GM23338 (cell line): ENCODE measurements at regions not wholly inside any gene's neighbourhood (a gene's known extent, or its start where the extent isn't known, plus 50 kb on each side); places are given as distances from the start of the nearest gene placed in this dataset.

Experiments
- ATAC-seq: fragments of 200-7000 bp; cut with Tn5 transposase; 3 replicates; pipeline ENCODE4 v1.9.1; 2020
- DNase-seq: peaks from one replicate; pipeline ENCODE4 v3.0.0-alpha.2; 2015; ENCODE audit warnings: low spot score
- H2AFZ ChIP-seq: fragments of 200-600 bp; sonication (generic); 2 replicates; pipeline ENCODE4 v1.8.0; 2016; ENCODE audit warnings: antibody characterized with exemption, mild to moderate bottlenecking, moderate library complexity
- H3F3A ChIP-seq: fragments of 200-600 bp; sonication (generic); replicated peaks from 2 replicates; pipeline ENCODE4 v1.8.0; 2017; ENCODE audit warnings: antibody characterized with exemption, mixed run types, low read depth
- H3K27ac ChIP-seq: fragments of 200-600 bp; sonication (generic); 2 replicates; pipeline ENCODE4 v1.6.1; 2016; ENCODE audit warnings: low read depth
- H3K27me3 ChIP-seq: fragments of 200-600 bp; sonication (generic); 2 replicates; pipeline ENCODE4 v1.8.0; 2016; ENCODE audit warnings: mild to moderate bottlenecking, mixed run types, moderate library complexity; ENCODE audit not compliant: insufficient read depth
- H3K36me3 ChIP-seq: fragments of 200-600 bp; sonication (generic); 2 replicates; pipeline ENCODE4 v1.8.0; 2016; ENCODE audit warnings: mild to moderate bottlenecking; ENCODE audit not compliant: insufficient read depth
- H3K4me1 ChIP-seq: fragments of 200-600 bp; sonication (generic); 2 replicates; pipeline ENCODE4 v1.8.0; 2016; ENCODE audit warnings: mild to moderate bottlenecking, moderate library complexity; ENCODE audit not compliant: insufficient read depth
- H3K4me2 ChIP-seq: fragments of 200-600 bp; sonication (generic); 2 replicates; pipeline ENCODE4 v1.7.1; 2017; ENCODE audit warnings: mixed run types
- H3K4me3 ChIP-seq: fragments of 200-600 bp; sonication (generic); 2 replicates; pipeline ENCODE4 v1.6.1; 2016; ENCODE audit warnings: mixed run types
- H3K79me2 ChIP-seq: fragments of 200-600 bp; sonication (generic); replicated peaks from 2 replicates; pipeline ENCODE4 v1.8.0; 2017; ENCODE audit warnings: mild to moderate bottlenecking; ENCODE audit not compliant: insufficient read depth
- H3K9me2 ChIP-seq: fragments of 200-600 bp; sonication (generic); 2 replicates; pipeline ENCODE4 v1.8.0; 2017; ENCODE audit not compliant: insufficient read depth
- H4K20me1 ChIP-seq: fragments of 200-600 bp; sonication (generic); replicated peaks from 2 replicates; pipeline ENCODE4 v1.8.0; 2017; ENCODE audit warnings: mild to moderate bottlenecking; ENCODE audit not compliant: insufficient read depth
- H3K27ac Mint-ChIP-seq: 2 replicates; pipeline ENCODE4 v1.8.0; 2020; ENCODE audit warnings: inconsistent platforms, mild to moderate bottlenecking, moderate library complexity, mixed read lengths
- H3K27me3 Mint-ChIP-seq: 3 replicates; pipeline ENCODE4 v1.8.0; 2022; ENCODE audit warnings: low read depth, mild to moderate bottlenecking, moderate library complexity, mixed read lengths, inconsistent platforms; ENCODE audit not compliant: insufficient read depth, poor library complexity
- H3K36me3 Mint-ChIP-seq: 3 replicates; pipeline ENCODE4 v1.8.0; 2021; ENCODE audit warnings: low read depth, mild to moderate bottlenecking, inconsistent platforms, moderate library complexity, mixed read lengths
- H3K4me1 Mint-ChIP-seq: 3 replicates; pipeline ENCODE4 v1.8.0; 2020; ENCODE audit warnings: mild to moderate bottlenecking, inconsistent platforms, mixed read lengths
- H3K4me3 Mint-ChIP-seq: 3 replicates; pipeline ENCODE4 v1.8.0; 2021; ENCODE audit warnings: moderate library complexity, mild to moderate bottlenecking, inconsistent platforms, mixed read lengths
- H3K9me3 Mint-ChIP-seq: 3 replicates; pipeline ENCODE4 v1.8.0; 2020; ENCODE audit warnings: moderate library complexity, mild to moderate bottlenecking, inconsistent platforms, mixed read lengths
- CREB1 ChIP-seq: fragments of 250-450 bp; sonication (Bioruptor Pico); IDR thresholded peaks from 2 replicates; pipeline ENCODE4 v1.5.0; 2020; ENCODE audit warnings: low read depth, mild to moderate bottlenecking, moderate library complexity
- ETS1 ChIP-seq: IDR thresholded peaks from 2 replicates; pipeline ENCODE4 v1.6.1; 2016; ENCODE audit warnings: antibody characterized with exemption
- EZH2 ChIP-seq: fragments of 200-600 bp; sonication (generic); IDR thresholded peaks from one replicate; pipeline ENCODE4 v1.8.0; 2017; ENCODE audit warnings: antibody characterized with exemption, mild to moderate bottlenecking, low read depth; ENCODE audit not compliant: unreplicated experiment
- EZH2phosphoT487 ChIP-seq: fragments of 200-600 bp; sonication (generic); IDR thresholded peaks from one replicate; pipeline ENCODE4 v1.8.1; 2018; ENCODE audit warnings: antibody characterized with exemption; ENCODE audit not compliant: unreplicated experiment
- JUNB ChIP-seq: IDR thresholded peaks from one replicate; pipeline ENCODE4 v1.6.1; 2016; ENCODE audit warnings: antibody characterized with exemption; ENCODE audit not compliant: unreplicated experiment
- NANOG ChIP-seq: IDR thresholded peaks from 2 replicates; pipeline ENCODE4 v1.6.1; 2016; ENCODE audit warnings: antibody characterized with exemption, borderline replicate concordance
- POLR2AphosphoS5 ChIP-seq: IDR thresholded peaks from 2 replicates; pipeline ENCODE4 v1.6.1; 2016; ENCODE audit warnings: antibody characterized with exemption, low read depth
- STAT1 ChIP-seq: IDR thresholded peaks from one replicate; pipeline ENCODE4 v1.6.1; 2016; ENCODE audit warnings: antibody characterized with exemption; ENCODE audit not compliant: unreplicated experiment
- ZNF331 ChIP-seq: fragments of 250-450 bp; sonication (Bioruptor Pico); IDR thresholded peaks from 2 replicates; pipeline ENCODE4 v1.5.0; 2020; ENCODE audit warnings: low read depth, mild to moderate bottlenecking, moderate library complexity
- ZNF462 ChIP-seq: fragments of 250-450 bp; sonication (Bioruptor Pico); IDR thresholded peaks from 2 replicates; pipeline ENCODE4 v1.5.0; 2020; ENCODE audit warnings: mild to moderate bottlenecking, moderate library complexity
- TF ChIP-seq, protein P1 (sequence below), 2 experiments: fragments of 200-600 bp in 1 of 2; sonication (generic) in 1 of 2; conservative IDR thresholded peaks; 2 replicates each; pipeline versions ENCODE4 v1.5.1 to v1.6.1; 2016 to 2017; ENCODE audit warnings: antibody characterized with exemption in 2 of 2, low read depth in 2 of 2, mild to moderate bottlenecking in 2 of 2, moderate library complexity in 1 of 2

DNA sequence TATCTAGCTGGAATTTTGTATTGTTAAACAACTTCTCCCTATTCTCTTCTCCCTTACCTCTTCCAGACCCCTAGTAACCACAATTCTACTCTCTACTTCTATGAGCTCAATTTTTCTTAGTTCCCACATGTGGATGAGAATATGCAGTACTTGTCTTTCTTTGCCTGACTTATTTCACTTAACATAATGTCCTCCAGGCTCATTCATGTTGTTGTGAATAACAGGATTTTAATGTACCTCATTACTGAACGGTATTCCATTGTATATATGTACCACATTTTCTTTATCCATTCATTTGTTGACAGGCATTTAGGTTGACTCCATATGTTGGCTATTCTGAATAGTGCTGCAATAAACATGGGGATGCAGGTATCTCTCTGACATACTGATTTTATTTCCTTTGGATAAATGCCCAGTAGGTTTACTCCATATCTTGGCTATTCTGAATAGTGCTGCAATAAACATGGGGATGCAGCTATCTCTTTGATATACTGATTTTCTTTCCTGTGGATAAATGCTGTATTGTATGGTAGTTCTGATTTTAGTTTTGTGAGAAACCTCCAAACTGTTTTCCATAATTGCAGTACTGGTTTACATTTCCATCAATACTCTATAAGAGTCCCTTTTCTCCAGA is 116.0 kb upstream of the INHBA start:
- no peaks in the 10 kb centered on the region for H3K36me3 Mint-ChIP-seq
- Histone ChIP-seq H3K36me3 (no peaks in the 10 kb centered on the region), H3K27me3 (no peaks in the 10 kb centered on the region), H3K4me1 (0 out of 2 replicates have a peak, but pooled peaks cover 8% of the 10 kb centered on the region), H3K9me2 (no peaks in the 10 kb centered on the region), H3K27ac (no peak overlapping the region), H2AFZ (no peak overlapping the region), H3K4me3 (no peak overlapping the region), H3K79me2 (no peaks in the 10 kb centered on the region), H3K4me2 (no peak overlapping the region), H4K20me1 (no peaks in the 10 kb centered on the region), H3F3A (no peaks in the 10 kb centered on the region)
- no peak overlapping the region for H3K4me3 Mint-ChIP-seq
- H3K27me3 Mint-ChIP-seq = peaks cover 3% of the 10 kb centered on the region
- no peak for ATAC-seq
- TF ChIP-seq ZNF331 (CRISPR knock-in tag) (no peak), ETS1 (no peak), JUNB (no peak)
- no peaks in the 10 kb centered on the region; the same call in 2 of the 3 replicates for H3K9me3 Mint-ChIP-seq
- DNase-seq = no peak
- H3K27ac Mint-ChIP-seq = no peak overlapping the region
- H3K4me1 Mint-ChIP-seq = peaks cover 14% of the 10 kb centered on the region

- H3K4me1 ChIP-seq = 0 out of 2 replicates have a peak, but pooled peaks cover 8% of the 10 kb centered on the region
- H3K4me2 ChIP-seq = no peak overlapping the region
- H3F3A ChIP-seq = no peaks in the 10 kb centered on the region
- Mint-ChIP-seq H3K4me1 (peaks cover 27% of the 10 kb centered on the region), H3K4me3 (no peak overlapping the region), H3K36me3 (no peaks in the 10 kb centered on the region), H3K9me3 (no peaks in the 10 kb centered on the region), H3K27ac (no peak overlapping the region), H3K27me3 (no peaks in the 10 kb centered on the region)
- no peaks in the 10 kb centered on the region for H3K79me2 ChIP-seq
- TF ChIP-seq ETS1 (no peak), EZH2 (no peak), ZNF462 (no peak), EZH2phosphoT487 (no peak), POLR2AphosphoS5 (no peak), CREB1 (no peak), STAT1 (no peak), NANOG (no peak)
- TF ChIP-seq, protein P1, sequence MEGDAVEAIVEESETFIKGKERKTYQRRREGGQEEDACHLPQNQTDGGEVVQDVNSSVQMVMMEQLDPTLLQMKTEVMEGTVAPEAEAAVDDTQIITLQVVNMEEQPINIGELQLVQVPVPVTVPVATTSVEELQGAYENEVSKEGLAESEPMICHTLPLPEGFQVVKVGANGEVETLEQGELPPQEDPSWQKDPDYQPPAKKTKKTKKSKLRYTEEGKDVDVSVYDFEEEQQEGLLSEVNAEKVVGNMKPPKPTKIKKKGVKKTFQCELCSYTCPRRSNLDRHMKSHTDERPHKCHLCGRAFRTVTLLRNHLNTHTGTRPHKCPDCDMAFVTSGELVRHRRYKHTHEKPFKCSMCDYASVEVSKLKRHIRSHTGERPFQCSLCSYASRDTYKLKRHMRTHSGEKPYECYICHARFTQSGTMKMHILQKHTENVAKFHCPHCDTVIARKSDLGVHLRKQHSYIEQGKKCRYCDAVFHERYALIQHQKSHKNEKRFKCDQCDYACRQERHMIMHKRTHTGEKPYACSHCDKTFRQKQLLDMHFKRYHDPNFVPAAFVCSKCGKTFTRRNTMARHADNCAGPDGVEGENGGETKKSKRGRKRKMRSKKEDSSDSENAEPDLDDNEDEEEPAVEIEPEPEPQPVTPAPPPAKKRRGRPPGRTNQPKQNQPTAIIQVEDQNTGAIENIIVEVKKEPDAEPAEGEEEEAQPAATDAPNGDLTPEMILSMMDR (conservative IDR thresholded peaks at IDR 0.05; ENCODE audit: low read depth in 2 of 2) = no peak
- no peak overlapping the region for H3K27ac ChIP-seq
- no peaks in the 10 kb centered on the region for H4K20me1 ChIP-seq
- H3K9me2 ChIP-seq = no peaks in the 10 kb centered on the region
- no peak overlapping the region for H3K4me3 ChIP-seq
- no peaks in the 10 kb centered on the region for H3K36me3 ChIP-seq
- ATAC-seq = no peak
- no peak overlapping the region for H2AFZ ChIP-seq
- no peak for DNase-seq
- no peaks in the 10 kb centered on the region for H3K27me3 ChIP-seq
Measured at GRCh38 chr7:41817386-41817785, 114.5 kb upstream of the INHBA start.
